ENCODE measurements at regions not wholly inside any gene's neighbourhood (a gene's known extent, or its start where the extent isn't known, plus 50 kb on each side); places are given as distances from the start of the nearest gene placed in this dataset.

- no peak for TF ChIP-seq CTCF (IDR thresholded peaks at IDR 0.05; ENCODE audit: low read depth, low read length, missing control alignments)
Measured at GRCh38 chr22:47260551-47260950, 498.1 kb downstream of the TBC1D22A start.

GRCh38 chr22:47259990-47260389 lies 497.5 kb downstream of the TBC1D22A start:
- no peak overlapping the region for H3K4me3 ChIP-seq (ENCODE audit: low read depth, low read length)
- no peak for DNase-seq (ENCODE audit: low read depth)
- in situ Hi-C loops (cut with HindIII; ENCODE audit: low sequenced_read_pairs), result loop anchor here (5.0 kb wide), 1 partner anchor 102 kb away; no protein-coding TSS in a partner anchor
- no peak for TF ChIP-seq CTCF (IDR thresholded peaks at IDR 0.05; ENCODE audit: low read depth, low read length, missing control alignments)

More at GRCh38 chr22:47260551-47260950, 498.1 kb downstream of the TBC1D22A start:
- in situ Hi-C loops (cut with HindIII; ENCODE audit: low sequenced_read_pairs), result no loop called here
- DNase-seq (ENCODE audit: low read depth), result no peak
- H3K4me3 ChIP-seq (ENCODE audit: low read depth, low read length), result no peak overlapping the region

GRCh38 chr22:47259049-47259448 lies 496.6 kb downstream of the TBC1D22A start:
- in situ Hi-C loops (cut with HindIII; ENCODE audit: low sequenced_read_pairs), result loop anchor here (5.0 kb wide), 1 partner anchor 103 kb away; no protein-coding TSS in a partner anchor
- no peak for TF ChIP-seq CTCF (IDR thresholded peaks at IDR 0.05; ENCODE audit: low read depth, low read length, missing control alignments)
- DNase-seq (ENCODE audit: low read depth), result no peak
- no peak overlapping the region for H3K4me3 ChIP-seq (ENCODE audit: low read depth, low read length)

- H3K4me3 ChIP-seq (ENCODE audit: low read depth, low read length), result no peak overlapping the region
- no peak for DNase-seq (ENCODE audit: low read depth)
- in situ Hi-C loops (cut with HindIII; ENCODE audit: low sequenced_read_pairs), result loop anchor here (5.0 kb wide), 1 partner anchor 104 kb away; no protein-coding TSS in a partner anchor
- TF ChIP-seq CTCF (IDR thresholded peaks at IDR 0.05; ENCODE audit: low read depth, low read length, missing control alignments), result no peak
Measured at GRCh38 chr22:47257976-47258375, 495.5 kb downstream of the TBC1D22A start.

GRCh38 chr22:47257566-47257965 lies 495.1 kb downstream of the TBC1D22A start:
- no peak overlapping the region for H3K4me3 ChIP-seq (ENCODE audit: low read depth, low read length)
- DNase-seq (ENCODE audit: low read depth), result no peak
- no peak for TF ChIP-seq CTCF (IDR thresholded peaks at IDR 0.05; ENCODE audit: low read depth, low read length, missing control alignments)
- in situ Hi-C loops (cut with HindIII; ENCODE audit: low sequenced_read_pairs), result loop anchor here (5.0 kb wide), 1 partner anchor 105 kb away; no protein-coding TSS in a partner anchor

- no peak for TF ChIP-seq CTCF (IDR thresholded peaks at IDR 0.05; ENCODE audit: low read depth, low read length, missing control alignments)
- no peak for DNase-seq (ENCODE audit: low read depth)
- no peak overlapping the region for H3K4me3 ChIP-seq (ENCODE audit: low read depth, low read length)
- in situ Hi-C loops (cut with HindIII; ENCODE audit: low sequenced_read_pairs), result no loop called here
Measured at GRCh38 chr22:47251911-47252310, 489.5 kb downstream of the TBC1D22A start.
